Trophoblast cell (in vitro differentiated cells and primary cell): ENCODE measurements at regions not wholly inside any gene's neighbourhood (a gene's known extent, or its start where the extent isn't known, plus 50 kb on each side); places are given as distances from the start of the nearest gene placed in this dataset.
A peak's percentile ranks its signal among the peaks of the same experiment; 100 is the strongest.

Experiments
- DNase-seq, 2 donors: peaks; one replicate each; pipeline ENCODE4 v3.0.0-alpha.2; 2016
- H2AFZ ChIP-seq: 2 replicates; pipeline ENCODE4 v1.6.1; 2013; ENCODE audit warnings: low read length, moderate library complexity, mild to moderate bottlenecking; ENCODE audit not compliant: insufficient read depth, poor library complexity
- H2AK5ac ChIP-seq: 2 replicates; pipeline ENCODE4 v1.6.1; 2013; ENCODE audit warnings: mild to moderate bottlenecking, low read length
- H2BK120ac ChIP-seq: 2 replicates; pipeline ENCODE4 v1.6.1; 2013; ENCODE audit warnings: low read length, mild to moderate bottlenecking, moderate library complexity; ENCODE audit not compliant: insufficient read depth, poor library complexity
- H2BK12ac ChIP-seq: 2 replicates; pipeline ENCODE4 v1.6.1; 2013; ENCODE audit warnings: mild to moderate bottlenecking, low read length, moderate library complexity
- H2BK5ac ChIP-seq: 2 replicates; pipeline ENCODE4 v1.6.1; 2013; ENCODE audit warnings: low read length, low read depth, moderate library complexity, mild to moderate bottlenecking; ENCODE audit not compliant: poor library complexity
- H3K14ac ChIP-seq: 2 replicates; pipeline ENCODE4 v1.6.1; 2013; ENCODE audit warnings: mild to moderate bottlenecking, low read length
- H3K18ac ChIP-seq: 2 replicates; pipeline ENCODE4 v1.6.1; 2013; ENCODE audit warnings: mild to moderate bottlenecking, low read length
- H3K23ac ChIP-seq: 2 replicates; pipeline ENCODE4 v1.6.1; 2013; ENCODE audit warnings: low read length
- H3K27ac ChIP-seq: 2 replicates; pipeline ENCODE4 v1.5.1; 2013; ENCODE audit warnings: low read depth, mild to moderate bottlenecking, inconsistent platforms, low read length, moderate library complexity
- H3K27me3 ChIP-seq: 2 replicates; pipeline ENCODE4 v1.6.1; 2013; ENCODE audit warnings: inconsistent platforms, mild to moderate bottlenecking, low read length, moderate library complexity; ENCODE audit not compliant: insufficient read depth
- H3K36me3 ChIP-seq, 2 experiments: 1 replicate in 1 of 2; 2 replicates in 1 of 2; pipeline ENCODE4 v1.6.1; 2013; ENCODE audit warnings: low read length in 2 of 2, mild to moderate bottlenecking in 2 of 2, moderate library complexity in 1 of 2; ENCODE audit not compliant: insufficient read depth in 2 of 2, control insufficient read depth in 1 of 2
- H3K4ac ChIP-seq: 2 replicates; pipeline ENCODE4 v1.6.1; 2013; ENCODE audit warnings: low read depth, mild to moderate bottlenecking, low read length, moderate library complexity
- H3K4me1 ChIP-seq, 2 experiments: 1 replicate in 1 of 2; 2 replicates in 1 of 2; pipeline ENCODE4 v1.6.1; 2013; ENCODE audit warnings: low read length in 2 of 2, mild to moderate bottlenecking in 2 of 2, moderate library complexity in 1 of 2; ENCODE audit not compliant: insufficient read depth in 2 of 2, control insufficient read depth in 1 of 2
- H3K4me2 ChIP-seq: 2 replicates; pipeline ENCODE4 v1.6.1; 2013; ENCODE audit warnings: inconsistent platforms, mild to moderate bottlenecking, low read length, moderate library complexity
- H3K4me3 ChIP-seq: 2 replicates; pipeline ENCODE4 v1.5.1; 2013; ENCODE audit warnings: mild to moderate bottlenecking, low read depth, low read length, inconsistent platforms
- H3K79me1 ChIP-seq: one replicate; pipeline ENCODE4 v1.6.1; 2013; ENCODE audit warnings: low read length
- H3K79me2 ChIP-seq: 2 replicates; pipeline ENCODE4 v1.6.1; 2013; ENCODE audit warnings: low read length, mild to moderate bottlenecking; ENCODE audit not compliant: control insufficient read depth, insufficient read depth, poor library complexity
- H3K9ac ChIP-seq: 2 replicates; pipeline ENCODE4 v1.6.1; 2013; ENCODE audit warnings: mild to moderate bottlenecking, low read length
- H3K9me3 ChIP-seq: 2 replicates; pipeline ENCODE4 v1.6.1; 2013; ENCODE audit warnings: low read depth, mild to moderate bottlenecking, control low read depth, inconsistent platforms, low read length; ENCODE audit not compliant: insufficient read depth
- H4K12ac ChIP-seq: 2 replicates; pipeline ENCODE4 v1.6.1; 2013; ENCODE audit warnings: low read depth, mild to moderate bottlenecking, low read length, moderate library complexity
- H4K8ac ChIP-seq: 2 replicates; pipeline ENCODE4 v1.6.1; 2013; ENCODE audit warnings: low read depth, mild to moderate bottlenecking, low read length, moderate library complexity
- H4K91ac ChIP-seq: one replicate; pipeline ENCODE4 v1.6.1; 2013; ENCODE audit warnings: low read depth, mild to moderate bottlenecking, low read length, moderate library complexity
- WGBS: extraction: QIAGEN DNeasy Blood & Tissue Kit; methylation state at CpG from one replicate; pipeline ENCODE4 v1.1.7; 2013; ENCODE audit warnings: missing lambda C conversion rate; ENCODE audit not compliant: insufficient read length, insufficient coverage; ENCODE audit errors: extremely low coverage; 5-methylcytosine and 5-hydroxymethylcytosine counted together

DNA sequence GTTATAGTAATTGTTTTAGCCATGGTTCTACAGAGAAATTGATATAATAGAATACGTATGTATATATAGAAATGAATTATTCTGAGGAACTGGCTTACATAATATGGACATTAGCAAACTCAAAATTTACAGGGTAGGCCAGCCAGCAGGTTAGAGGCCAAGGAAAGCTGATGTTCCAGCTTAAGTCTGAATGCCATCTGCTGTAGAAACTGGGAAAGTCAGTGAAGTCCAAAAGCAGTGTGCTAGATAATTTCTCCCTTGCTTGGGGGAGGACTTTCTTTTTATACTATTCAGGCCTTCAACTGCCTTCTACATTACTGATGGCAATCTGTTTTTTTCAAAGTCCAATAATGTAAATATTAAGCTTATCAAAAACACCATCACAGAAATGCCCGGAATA is 1174.7 kb downstream of the ZPLD1 start:
- no peak overlapping the region for H2AFZ ChIP-seq
- no peaks in the 10 kb centered on the region for H3K9me3 ChIP-seq
- no peak overlapping the region for H3K4ac ChIP-seq
- WGBS, result no CpG with 5 or more reads among the region's 2 CpGs
- no peak overlapping the region for H3K9ac ChIP-seq
- H4K8ac ChIP-seq, result no peak overlapping the region
- DNase-seq, result peak in 1 of 2 donors; percentile 24
- H3K4me1 ChIP-seq, result no peaks in the 10 kb centered on the region
- H4K91ac ChIP-seq, result no peak overlapping the region
- H3K79me2 ChIP-seq, result no peaks in the 10 kb centered on the region
- H3K23ac ChIP-seq, result no peak overlapping the region
- H2AK5ac ChIP-seq, result no peak overlapping the region
- H3K4me3 ChIP-seq, result no peak overlapping the region
- no peak overlapping the region for H4K12ac ChIP-seq
- H3K27me3 ChIP-seq, result no peaks in the 10 kb centered on the region
- H3K36me3 ChIP-seq, result no peaks in the 10 kb centered on the region
- no peak overlapping the region for H2BK120ac ChIP-seq
- no peak overlapping the region for H3K14ac ChIP-seq
- H3K27ac ChIP-seq, result no peak overlapping the region
- no peaks in the 10 kb centered on the region for H3K79me1 ChIP-seq
- no peak overlapping the region for H3K4me2 ChIP-seq
- no peak overlapping the region for H2BK5ac ChIP-seq
- no peak overlapping the region for H2BK12ac ChIP-seq
- H3K18ac ChIP-seq, result no peak overlapping the region

DNA sequence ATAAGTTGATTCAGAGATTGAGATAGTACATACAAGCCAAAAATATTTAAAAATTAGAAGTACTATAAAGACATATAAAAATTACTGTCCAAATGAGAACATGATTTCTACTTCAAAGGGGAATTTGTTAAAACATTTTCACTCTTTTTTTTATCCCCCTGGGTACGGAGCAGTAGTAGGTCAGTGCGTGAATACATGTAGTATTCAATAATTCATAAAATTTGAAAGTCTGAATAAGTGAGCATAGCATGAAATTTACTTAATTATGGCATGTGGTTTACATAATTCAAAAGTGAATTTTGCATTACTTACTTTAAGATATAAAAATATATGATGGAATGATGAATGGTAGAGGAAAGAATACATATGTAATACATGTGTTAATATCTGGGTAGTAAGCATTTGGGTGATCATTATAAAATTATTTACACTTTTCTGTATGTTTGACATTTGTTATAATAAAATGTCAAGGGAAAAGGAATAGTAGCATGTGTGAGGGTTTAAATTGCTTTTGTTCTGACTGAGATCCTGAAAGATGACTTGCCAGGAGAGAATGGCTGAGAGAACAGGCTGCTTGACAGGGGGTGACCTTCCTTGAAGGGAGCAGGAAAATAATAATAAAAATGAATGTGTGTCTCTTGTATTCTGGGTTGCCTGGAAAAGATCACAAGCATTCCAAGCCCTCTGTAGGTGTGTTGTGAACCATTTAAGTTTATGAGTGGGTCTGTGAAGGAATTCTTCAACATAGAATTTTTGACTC is 1178.8 kb downstream of the ZPLD1 start:
- Histone ChIP-seq H3K14ac (no peak overlapping the region), H2BK12ac (no peak overlapping the region)

DNA sequence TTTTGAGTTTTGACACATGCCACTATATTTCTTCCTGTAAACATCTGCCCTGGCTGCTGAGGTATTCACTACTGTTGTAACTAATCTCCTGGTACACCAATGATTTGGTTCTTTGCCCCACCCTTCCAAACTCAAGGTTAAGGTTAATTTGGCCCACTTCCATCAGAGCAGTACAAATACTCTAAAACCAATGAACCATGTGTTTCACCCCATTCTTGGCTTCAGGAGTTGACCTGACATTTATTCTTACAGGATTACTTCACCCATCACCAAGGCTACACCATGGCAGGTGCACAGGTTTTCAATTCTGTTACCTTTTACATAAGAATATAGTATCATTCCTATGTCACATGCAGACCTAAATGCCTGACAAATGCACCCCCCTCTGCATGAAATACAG is 1179.9 kb downstream of the ZPLD1 start:
- no peak overlapping the region for H3K4ac ChIP-seq
- H3K79me2 ChIP-seq, result no peaks in the 10 kb centered on the region
- peaks cover 5% of the 10 kb centered on the region for H3K9me3 ChIP-seq
- no peak overlapping the region for H4K12ac ChIP-seq
- H2BK12ac ChIP-seq, result no peak overlapping the region
- H2AK5ac ChIP-seq, result no peak overlapping the region
- no peak overlapping the region for H3K14ac ChIP-seq
- no peak overlapping the region for H3K4me2 ChIP-seq
- no peaks in the 10 kb centered on the region for H3K79me1 ChIP-seq
- H4K91ac ChIP-seq, result no peak overlapping the region
- no peak overlapping the region for H2BK120ac ChIP-seq
- no peak overlapping the region for H2AFZ ChIP-seq
- no peak overlapping the region for H3K4me3 ChIP-seq
- H4K8ac ChIP-seq, result no peak overlapping the region
- no peak overlapping the region for H2BK5ac ChIP-seq
- no peak overlapping the region for H3K23ac ChIP-seq
- H3K9ac ChIP-seq, result no peak overlapping the region
- no peaks in the 10 kb centered on the region for H3K4me1 ChIP-seq
- no peak for DNase-seq
- H3K27me3 ChIP-seq, result no peaks in the 10 kb centered on the region
- H3K36me3 ChIP-seq, result no peaks in the 10 kb centered on the region
- H3K27ac ChIP-seq, result no peak overlapping the region
- no peak overlapping the region for H3K18ac ChIP-seq

More for the DNA sequence above, 1178.8 kb downstream of the ZPLD1 start:
- DNase-seq, result no peak
- no peaks in the 10 kb centered on the region for H3K79me2 ChIP-seq
- H3K4me1 ChIP-seq, result no peaks in the 10 kb centered on the region
- no peak overlapping the region for H4K8ac ChIP-seq
- no peak overlapping the region for H3K4me3 ChIP-seq
- WGBS, result no CpG with 5 or more reads among the region's 2 CpGs
- H3K4ac ChIP-seq, result no peak overlapping the region
- no peak overlapping the region for H3K18ac ChIP-seq
- H4K91ac ChIP-seq, result no peak overlapping the region
- no peak overlapping the region for H4K12ac ChIP-seq
- no peaks in the 10 kb centered on the region for H3K36me3 ChIP-seq
- no peak overlapping the region for H2BK5ac ChIP-seq
- no peak overlapping the region for H3K23ac ChIP-seq
- no peak overlapping the region for H3K27ac ChIP-seq
- no peaks in the 10 kb centered on the region for H3K9me3 ChIP-seq
- H3K9ac ChIP-seq, result no peak overlapping the region
- H3K27me3 ChIP-seq, result no peaks in the 10 kb centered on the region
- no peak overlapping the region for H3K4me2 ChIP-seq
- H2AFZ ChIP-seq, result no peak overlapping the region
- no peak overlapping the region for H2AK5ac ChIP-seq
- no peaks in the 10 kb centered on the region for H3K79me1 ChIP-seq
- H2BK120ac ChIP-seq, result no peak overlapping the region

DNA sequence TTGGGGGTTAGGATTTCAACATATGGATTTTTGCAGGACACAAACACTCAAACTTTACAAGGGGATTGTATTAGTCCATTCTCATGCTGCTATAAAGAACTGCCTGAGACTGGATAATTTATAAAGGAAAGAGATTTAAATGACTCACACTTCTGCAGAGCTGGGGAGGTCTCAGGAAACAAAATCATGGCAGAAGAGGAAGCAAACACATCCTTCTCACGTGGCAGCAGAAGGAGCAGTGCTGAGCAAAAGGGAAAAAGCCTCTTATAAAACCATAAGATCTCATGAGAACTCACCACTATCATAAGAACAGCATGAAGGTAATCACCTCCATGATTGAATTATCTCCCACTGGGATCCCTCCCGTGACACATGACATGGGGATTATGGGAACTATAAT is 1183.1 kb downstream of the ZPLD1 start:
- Histone ChIP-seq H4K8ac (no peak overlapping the region), H3K14ac (no peak overlapping the region), H3K18ac (no peak overlapping the region), H3K4me3 (no peak overlapping the region), H4K12ac (no peak overlapping the region), H3K4me1 (no peaks in the 10 kb centered on the region), H3K27me3 (no peaks in the 10 kb centered on the region), H3K79me2 (no peaks in the 10 kb centered on the region), H3K23ac (no peak overlapping the region), H2AK5ac (no peak overlapping the region), H3K36me3 (no peaks in the 10 kb centered on the region), H2AFZ (no peak overlapping the region), H3K9me3 (peaks cover 5% of the 10 kb centered on the region), H3K9ac (no peak overlapping the region), H3K4ac (no peak overlapping the region), H3K4me2 (no peak overlapping the region), H3K27ac (no peak overlapping the region), H2BK120ac (no peak overlapping the region), H4K91ac (no peak overlapping the region), H2BK5ac (no peak overlapping the region), H2BK12ac (no peak overlapping the region), H3K79me1 (no peaks in the 10 kb centered on the region)
- no peak for DNase-seq
- WGBS, result no CpG with 5 or more reads among the region's 2 CpGs
